NCI-H82 treated with DMSO at 0.1 percent for 48 hours (cell line): ENCODE measurements at regions not wholly inside any gene's neighbourhood (a gene's known extent, or its start where the extent isn't known, plus 50 kb on each side); places are given as distances from the start of the nearest gene placed in this dataset.
"Not testable (repeated sequence)": the region's sequence is repeated elsewhere in the genome, so short reads cannot be mapped to it uniquely, and the experiment has no call there.

Source experiments
- DNase-seq: peaks from one replicate; lab custom pipeline; 2025; ENCODE audit not compliant: unreplicated experiment; lab: John Stamatoyannopoulos, UW

- DNase-seq = no peak
Observed at GRCh38 chr1:177648138-177648537, 321.7 kb downstream of the SEC16B start.

GRCh38 chr1:177646757-177647730 is 322.8 kb downstream of the SEC16B start:
- DNase-seq = no peak

- DNase-seq = no peak
Observed at GRCh38 chr1:177645491-177646190, 324.2 kb downstream of the SEC16B start.

GRCh38 chr1:177640687-177641086 is 329.2 kb downstream of the SEC16B start:
- no peak for DNase-seq

GRCh38 chr1:177634151-177634550 is 335.7 kb downstream of the SEC16B start:
- not testable (repeated sequence) for DNase-seq

- no peak for DNase-seq
Observed at GRCh38 chr1:177632923-177633615, 336.8 kb downstream of the SEC16B start.

GRCh38 chr1:177631770-177632169 is 338.1 kb downstream of the SEC16B start:
- DNase-seq = no peak

GRCh38 chr1:177629526-177629925 is 340.3 kb downstream of the SEC16B start:
- no peak for DNase-seq

- DNase-seq = no peak
Observed at GRCh38 chr1:177627148-177627910, 342.5 kb downstream of the SEC16B start.

GRCh38 chr1:177620636-177621190 is 349.1 kb downstream of the SEC16B start:
- no peak for DNase-seq

GRCh38 chr1:177615251-177615650 is 354.6 kb downstream of the SEC16B start:
- DNase-seq = no peak

GRCh38 chr1:177611402-177611801 is 358.5 kb downstream of the SEC16B start:
- DNase-seq = no peak

GRCh38 chr1:177609953-177610352 is 359.9 kb downstream of the SEC16B start:
- no peak for DNase-seq

GRCh38 chr1:177600936-177601335 is 368.9 kb downstream of the SEC16B start:
- DNase-seq = no peak

- peak; percentile 83 for DNase-seq
Observed at GRCh38 chr1:177600321-177600720, 369.5 kb downstream of the SEC16B start.

- DNase-seq = no peak
Observed at GRCh38 chr1:177597393-177597792, 372.5 kb downstream of the SEC16B start.

- DNase-seq = no peak
Observed at GRCh38 chr1:177596485-177596884, 373.4 kb downstream of the SEC16B start.

GRCh38 chr1:177593105-177593504 is 376.8 kb downstream of the SEC16B start:
- DNase-seq = no peak

- no peak for DNase-seq
Observed at GRCh38 chr1:177592624-177593023, 377.2 kb downstream of the SEC16B start.

- DNase-seq = peak; percentile 100
Observed at GRCh38 chr1:177591155-177591554, 378.7 kb downstream of the SEC16B start.
